Left ventricle myocardium inferior (tissue), 1 donor: ENCODE measurements at regions not wholly inside any gene's neighbourhood (a gene's known extent, or its start where the extent isn't known, plus 50 kb on each side); places are given as distances from the start of the nearest gene placed in this dataset.

Source experiments
- DNase-seq: peaks from one replicate; pipeline ENCODE4 v3.0.0-alpha.2; 2020
- H3K27ac ChIP-seq: fragments of 200-600 bp; replicated peaks from 2 replicates; pipeline ENCODE4 v1.8.0; 2021
- H3K27me3 ChIP-seq: fragments of 200-600 bp; 2 replicates; pipeline ENCODE4 v1.8.0; 2021; ENCODE audit warnings: low read depth
- H3K36me3 ChIP-seq: fragments of 200-600 bp; 2 replicates; pipeline ENCODE4 v1.8.0; 2021
- H3K4me1 ChIP-seq: fragments of 200-600 bp; 2 replicates; pipeline ENCODE4 v1.8.0; 2021
- H3K4me3 ChIP-seq: fragments of 200-600 bp; 2 replicates; pipeline ENCODE4 v1.8.0; 2021; ENCODE audit warnings: mild to moderate bottlenecking, moderate library complexity
- H3K9me3 ChIP-seq: fragments of 200-600 bp; replicated peaks from 2 replicates; pipeline ENCODE4 v1.8.0; 2021
- CTCF ChIP-seq: fragments of 200-600 bp; IDR thresholded peaks from 2 replicates; pipeline ENCODE4 v1.8.0; 2021; ENCODE audit warnings: antibody characterized with exemption, mild to moderate bottlenecking, borderline replicate concordance
- intact Hi-C: fragments of 100-400 bp; cut with micrococcal nuclease; formaldehyde crosslinking; loops from one replicate; pipeline ENCODE4 v1.11.0; 2022
- donor health status: DM: no; HTN: yes; CAD: no; lungs with severe emphysema.

GRCh38 chr11:106391771-106392420, 314.4 kb downstream of the AASDHPPT start:
- Histone ChIP-seq H3K36me3 (no peaks in the 10 kb centered on the region), H3K4me3 (no peak overlapping the region), H3K9me3 (peaks cover 19% of the 10 kb centered on the region), H3K27ac (no peak overlapping the region), H3K27me3 (no peaks in the 10 kb centered on the region), H3K4me1 (no peaks in the 10 kb centered on the region)
- TF ChIP-seq CTCF = no peak
- DNase-seq = no peak
- intact Hi-C loops = no loop called here

- H3K9me3 ChIP-seq = peaks cover 15% of the 10 kb centered on the region
- no peak for TF ChIP-seq CTCF
- no peak overlapping the region for H3K27ac ChIP-seq
- H3K36me3 ChIP-seq = no peaks in the 10 kb centered on the region
- DNase-seq = no peak
- H3K27me3 ChIP-seq = no peaks in the 10 kb centered on the region
- intact Hi-C loops = no loop called here
- H3K4me1 ChIP-seq = no peaks in the 10 kb centered on the region
- no peak overlapping the region for H3K4me3 ChIP-seq
Measured at GRCh38 chr11:106395716-106396349, 318.4 kb downstream of the AASDHPPT start.

GRCh38 chr11:106397787-106398501, 320.5 kb downstream of the AASDHPPT start:
- peaks cover 15% of the 10 kb centered on the region for H3K9me3 ChIP-seq
- no peaks in the 10 kb centered on the region for H3K4me1 ChIP-seq
- TF ChIP-seq CTCF = no peak
- no peaks in the 10 kb centered on the region for H3K27me3 ChIP-seq
- DNase-seq = no peak
- no peaks in the 10 kb centered on the region for H3K36me3 ChIP-seq
- H3K4me3 ChIP-seq = no peak overlapping the region
- intact Hi-C loops = no loop called here
- no peak overlapping the region for H3K27ac ChIP-seq

- Histone ChIP-seq H3K27me3 (no peaks in the 10 kb centered on the region), H3K36me3 (no peaks in the 10 kb centered on the region), H3K27ac (no peak overlapping the region), H3K4me1 (no peaks in the 10 kb centered on the region), H3K4me3 (no peak overlapping the region), H3K9me3 (peaks cover 15% of the 10 kb centered on the region)
- intact Hi-C loops = no loop called here
- DNase-seq = no peak
- TF ChIP-seq CTCF = no peak
Measured at GRCh38 chr11:106398502-106399075, 321.1 kb downstream of the AASDHPPT start.

- Histone ChIP-seq H3K4me1 (no peaks in the 10 kb centered on the region), H3K27ac (no peak overlapping the region)
Measured at GRCh38 chr11:106399076-106399511, 321.6 kb downstream of the AASDHPPT start.

More at GRCh38 chr11:106399076-106399511, 321.6 kb downstream of the AASDHPPT start:
- no peak for DNase-seq
- intact Hi-C loops = no loop called here
- Histone ChIP-seq H3K4me3 (no peak overlapping the region), H3K36me3 (no peaks in the 10 kb centered on the region), H3K9me3 (peaks cover 15% of the 10 kb centered on the region), H3K27me3 (no peaks in the 10 kb centered on the region)
- TF ChIP-seq CTCF = no peak
